Endothelial cell of umbilical vein (primary cell): ENCODE measurements at regions not wholly inside any gene's neighbourhood (a gene's known extent, or its start where the extent isn't known, plus 50 kb on each side); places are given as distances from the start of the nearest gene placed in this dataset.

Experiments used
- BruUV-seq: library from RNA; stranded (reverse); fragments of 400-500 nt; replicated peaks from 2 replicates; lab custom pipeline; 2021; lab: Mats Ljungman, UMichigan
- CTCF ChIA-PET: fragments of 300-600, 350-600 bp; sonication (Branson Sonifier 250); formaldehyde crosslinking; loops from one replicate; lab custom pipeline; 2021; ENCODE audit warnings: antibody characterized with exemption, inconsistent platforms; lab: Charles Lee
- POLR2A ChIA-PET: fragments of 300-600, 350-600 bp; sonication (Branson Sonifier 250); formaldehyde crosslinking; loops from one replicate; lab custom pipeline; 2021; ENCODE audit warnings: antibody characterized with exemption, inconsistent platforms; lab: Charles Lee
- DNase-seq: peaks from one replicate; pipeline ENCODE4 v3.0.0-alpha.2; 2011; ENCODE audit warnings: low read depth, low spot score
- FAIRE-seq: peaks from 2 replicates; lab custom pipeline; 2011; peaks lifted over from hg19 to GRCh38; lab: Jason Lieb, UNC
- H2AFZ ChIP-seq: 2 replicates; pipeline ENCODE4 v1.6.0; 2012; ENCODE audit warnings: low read depth, low read length, control low read depth, inconsistent platforms
- H3K27ac ChIP-seq: 2 replicates; pipeline ENCODE4 v1.5.1; 2011; ENCODE audit warnings: low read depth, mild to moderate bottlenecking, control low read depth, low read length, moderate library complexity; ENCODE audit not compliant: insufficient read depth
- H3K27me3 ChIP-seq, 2 experiments: 2 replicates each; pipeline versions ENCODE4 v1.6.0 to v1.6.1; 2011; ENCODE audit warnings: low read length in 2 of 2, mixed read lengths in 1 of 2; ENCODE audit not compliant: control insufficient read depth in 2 of 2, insufficient read depth in 2 of 2
- H3K36me3 ChIP-seq, 2 experiments: 2 replicates in 1 of 2; 3 replicates in 1 of 2; pipeline ENCODE4 v1.5.1; 2011; ENCODE audit warnings: low read length in 2 of 2, mild to moderate bottlenecking in 1 of 2, moderate library complexity in 1 of 2; ENCODE audit not compliant: control insufficient read depth in 2 of 2, insufficient read depth in 2 of 2; ENCODE audit errors: extremely low read depth in 1 of 2
- H3K4me1 ChIP-seq: 3 replicates; pipeline ENCODE4 v1.5.1; 2011; ENCODE audit warnings: mild to moderate bottlenecking, low read length; ENCODE audit not compliant: control insufficient read depth, insufficient read depth; ENCODE audit errors: extremely low read depth
- H3K4me2 ChIP-seq: 2 replicates; pipeline ENCODE4 v1.6.1; 2011; ENCODE audit warnings: low read length, control low read depth, mixed read lengths; ENCODE audit not compliant: insufficient read depth
- H3K4me3 ChIP-seq, 3 experiments: fragments of 200-600 bp in 1 of 3; sonication (generic), shearing (Covaris generic) in 1 of 3; replicated peaks in 1 of 3; 2 replicates each; pipeline ENCODE4 v1.5.1; 2011 to 2016; ENCODE audit warnings: control low read depth in 3 of 3, low read length in 3 of 3, mild to moderate bottlenecking in 2 of 3, inconsistent platforms in 1 of 3, low read depth in 1 of 3, moderate library complexity in 1 of 3; ENCODE audit not compliant: insufficient read depth in 1 of 3
- H3K79me2 ChIP-seq: 2 replicates; pipeline ENCODE4 v1.6.0; 2012; ENCODE audit warnings: low read length, inconsistent platforms; ENCODE audit not compliant: control insufficient read depth, insufficient read depth
- H3K9ac ChIP-seq: replicated peaks from 2 replicates; pipeline ENCODE3; 2011; ENCODE audit warnings: low read length, control low read depth; ENCODE audit not compliant: insufficient read depth; ENCODE audit errors: extremely low read depth
- H3K9me1 ChIP-seq: replicated peaks from 3 replicates; pipeline ENCODE4 v1.6.0; 2011; ENCODE audit warnings: mild to moderate bottlenecking, low read length; ENCODE audit not compliant: control insufficient read depth, insufficient read depth; ENCODE audit errors: extremely low read depth
- H3K9me3 ChIP-seq: replicated peaks from 2 replicates; pipeline ENCODE4 v1.5.1; 2012; ENCODE audit warnings: low read length, inconsistent platforms; ENCODE audit not compliant: control insufficient read depth, insufficient read depth
- H4K20me1 ChIP-seq: replicated peaks from 2 replicates; pipeline ENCODE3; 2011; ENCODE audit warnings: mild to moderate bottlenecking, low read length; ENCODE audit not compliant: control insufficient read depth, insufficient read depth; ENCODE audit errors: extremely low read depth
- EZH2 ChIP-seq: IDR thresholded peaks from 2 replicates; pipeline ENCODE4 v1.6.1; 2012; ENCODE audit warnings: borderline replicate concordance, low read depth, mild to moderate bottlenecking, moderate library complexity, low read length, inconsistent platforms; ENCODE audit not compliant: severe bottlenecking
- FOS ChIP-seq: IDR thresholded peaks from 2 replicates; pipeline ENCODE4 v1.6.1; 2011; ENCODE audit warnings: mild to moderate bottlenecking, low read length, moderate library complexity, borderline replicate concordance; ENCODE audit not compliant: insufficient read depth
- GATA2 ChIP-seq: IDR thresholded peaks from 2 replicates; pipeline ENCODE4 v1.7.0; 2011; ENCODE audit warnings: low read depth, mild to moderate bottlenecking, moderate library complexity, mixed read lengths, low read length; ENCODE audit not compliant: insufficient read length, insufficient read depth
- JUN ChIP-seq: IDR thresholded peaks from 2 replicates; pipeline ENCODE4 v1.6.1; 2011; ENCODE audit warnings: borderline replicate concordance, low read depth; ENCODE audit not compliant: insufficient read length, insufficient read depth
- MYC ChIP-seq: IDR thresholded peaks from one replicate; pipeline ENCODE4 v1.6.1; 2011; ENCODE audit warnings: mild to moderate bottlenecking, low read depth, low read length
- POLR2A ChIP-seq: IDR thresholded peaks from 2 replicates; pipeline ENCODE4 v1.6.1; 2012; ENCODE audit warnings: low read depth, mild to moderate bottlenecking, control low read depth, low read length
- POLR2AphosphoS5 ChIP-seq: IDR thresholded peaks from 2 replicates; pipeline ENCODE4 v1.6.1; 2012; ENCODE audit warnings: low read depth, mild to moderate bottlenecking, control low read depth, low read length, moderate library complexity; ENCODE audit not compliant: insufficient read depth
- dilution Hi-C: fragments of 300-500 bp; cut with MboI; formaldehyde crosslinking; loops from one replicate; pipeline ENCODE4 v1.15.0; 2019; ENCODE audit warnings: low sequenced_read_pairs; ENCODE audit not compliant: extremely low pct_ligation_motif_present
- intact Hi-C: fragments of 100-400 bp; cut with micrococcal nuclease; formaldehyde crosslinking; loops from one replicate; pipeline ENCODE4 v1.10.0; 2022
- TF ChIP-seq, protein P1 (sequence below): IDR thresholded peaks from 2 replicates; pipeline ENCODE4 v1.6.1; 2011; ENCODE audit not compliant: insufficient read depth, insufficient read length
- TF ChIP-seq, protein P2 (sequence below), 2 donors: IDR thresholded peaks; 1 replicate in 1 of 2; 2 replicates in 1 of 2; pipeline ENCODE4 v1.5.1; 2011; ENCODE audit warnings: low read length in 2 of 2, mild to moderate bottlenecking in 2 of 2, moderate library complexity in 2 of 2, control low read depth in 1 of 2, inconsistent platforms in 1 of 2, low read depth in 1 of 2; ENCODE audit not compliant: insufficient read depth in 1 of 2; ENCODE audit errors: extremely low read depth in 1 of 2

DNA sequence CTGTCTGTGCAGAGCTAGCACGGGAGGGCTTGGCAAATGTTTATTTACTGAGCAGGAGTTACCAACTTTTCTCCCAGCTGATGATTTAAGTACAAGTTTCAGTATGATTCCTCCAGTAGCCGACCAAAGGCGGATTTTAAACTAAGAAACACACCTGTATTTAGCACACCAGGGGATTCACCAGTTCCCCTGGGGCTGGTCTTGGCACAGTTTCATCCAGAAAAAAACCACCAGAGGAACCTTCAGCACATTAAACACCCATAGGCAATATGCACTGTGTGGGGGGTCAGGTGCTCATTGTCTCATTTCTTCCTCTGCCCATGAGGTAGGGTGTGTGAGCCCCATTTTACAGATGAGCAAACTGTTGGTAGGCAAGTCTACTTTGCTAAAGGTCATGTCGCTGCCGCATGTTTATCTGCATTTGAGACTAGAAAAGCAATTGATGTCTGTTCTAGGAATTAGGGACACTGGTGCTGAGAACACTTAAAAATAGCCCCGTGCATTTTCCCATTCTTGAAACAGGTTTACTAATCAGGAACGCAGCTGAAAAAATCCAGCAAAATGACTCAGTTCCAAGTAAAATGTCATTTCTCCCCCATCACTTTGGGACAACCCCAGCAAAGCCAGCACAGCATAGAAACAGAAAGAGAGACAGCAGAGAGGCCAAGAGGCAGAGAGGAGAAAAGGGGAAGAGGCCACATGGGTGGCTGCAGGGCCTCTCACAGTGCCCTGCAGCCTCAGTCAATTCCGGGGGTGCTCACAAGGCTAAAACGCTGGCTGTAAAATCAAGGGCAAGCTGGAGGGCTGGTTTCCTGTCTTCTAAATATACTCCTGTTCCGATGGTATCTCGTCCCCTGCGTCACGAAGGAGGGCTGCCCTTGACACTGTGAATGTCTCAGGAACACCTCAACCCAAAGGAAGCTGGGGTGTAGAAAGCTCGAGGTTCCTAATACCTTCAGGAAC is 166.8 kb upstream of the ID2 start:
- no peaks in the 10 kb centered on the region for H3K4me1 ChIP-seq
- dilution Hi-C loops: no loop called here
- POLR2A ChIA-PET: no interaction called here

More for the DNA sequence above, 166.8 kb upstream of the ID2 start:
- intact Hi-C loops: no loop called here
- H3K27me3 ChIP-seq: no peaks in the 10 kb centered on the region
- no peaks in the 10 kb centered on the region for H4K20me1 ChIP-seq
- H3K36me3 ChIP-seq: no peaks in the 10 kb centered on the region
- H3K9me1 ChIP-seq: no peaks in the 10 kb centered on the region
- BruUV-seq: no TSS peak
- TF ChIP-seq EZH2 (no peak), FOS (no peak), POLR2A (no peak), POLR2AphosphoS5 (no peak), JUN (no peak), GATA2 (no peak), MYC (no peak)
- TF ChIP-seq, protein P1, sequence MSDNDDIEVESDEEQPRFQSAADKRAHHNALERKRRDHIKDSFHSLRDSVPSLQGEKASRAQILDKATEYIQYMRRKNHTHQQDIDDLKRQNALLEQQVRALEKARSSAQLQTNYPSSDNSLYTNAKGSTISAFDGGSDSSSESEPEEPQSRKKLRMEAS: no peak
- TF ChIP-seq, protein P2, sequence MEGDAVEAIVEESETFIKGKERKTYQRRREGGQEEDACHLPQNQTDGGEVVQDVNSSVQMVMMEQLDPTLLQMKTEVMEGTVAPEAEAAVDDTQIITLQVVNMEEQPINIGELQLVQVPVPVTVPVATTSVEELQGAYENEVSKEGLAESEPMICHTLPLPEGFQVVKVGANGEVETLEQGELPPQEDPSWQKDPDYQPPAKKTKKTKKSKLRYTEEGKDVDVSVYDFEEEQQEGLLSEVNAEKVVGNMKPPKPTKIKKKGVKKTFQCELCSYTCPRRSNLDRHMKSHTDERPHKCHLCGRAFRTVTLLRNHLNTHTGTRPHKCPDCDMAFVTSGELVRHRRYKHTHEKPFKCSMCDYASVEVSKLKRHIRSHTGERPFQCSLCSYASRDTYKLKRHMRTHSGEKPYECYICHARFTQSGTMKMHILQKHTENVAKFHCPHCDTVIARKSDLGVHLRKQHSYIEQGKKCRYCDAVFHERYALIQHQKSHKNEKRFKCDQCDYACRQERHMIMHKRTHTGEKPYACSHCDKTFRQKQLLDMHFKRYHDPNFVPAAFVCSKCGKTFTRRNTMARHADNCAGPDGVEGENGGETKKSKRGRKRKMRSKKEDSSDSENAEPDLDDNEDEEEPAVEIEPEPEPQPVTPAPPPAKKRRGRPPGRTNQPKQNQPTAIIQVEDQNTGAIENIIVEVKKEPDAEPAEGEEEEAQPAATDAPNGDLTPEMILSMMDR (IDR thresholded peaks at IDR 0.05; ENCODE audit: extremely low read depth in 1 of 2, insufficient read depth in 1 of 2, low read depth in 1 of 2, low read length in 2 of 2): no peak
- H3K9ac ChIP-seq: no peak overlapping the region
- peaks cover 2% of the 10 kb centered on the region for H3K9me3 ChIP-seq
- CTCF ChIA-PET: no interaction called here
- H3K79me2 ChIP-seq: no peaks in the 10 kb centered on the region
- no peak for FAIRE-seq
- H3K27ac ChIP-seq: no peak overlapping the region
- DNase-seq: no peak
- H2AFZ ChIP-seq: no peak overlapping the region
- no peak overlapping the region for H3K4me2 ChIP-seq
- H3K4me3 ChIP-seq: no peak overlapping the region
